ENCODE measurements at regions not wholly inside any gene's neighbourhood (a gene's known extent, or its start where the extent isn't known, plus 50 kb on each side); places are given as distances from the start of the nearest gene placed in this dataset.

GRCh38 chr2:17058772-17059402 is 393.3 kb upstream of the CYRIA start:
- Histone ChIP-seq H3K4me2 (no peak overlapping the region), H3K9me2 (no peaks in the 10 kb centered on the region; the same call in 1 of the 2 replicates), H3K27me3 (ENCODE audit: insufficient read depth) (no peaks in the 10 kb centered on the region), H4K20me1 (ENCODE audit: insufficient read depth) (no peaks in the 10 kb centered on the region), H3K36me3 (replicated peaks in 1 of 2; ENCODE audit: control insufficient read depth in 1 of 2, insufficient read depth in 2 of 2, low read length in 1 of 2) (no peaks in the 10 kb centered on the region), H3K27ac (ENCODE audit: low read depth in 2 of 2, low read length in 1 of 2) (no peak overlapping the region), H3K9me3 (no peaks in the 10 kb centered on the region), H2AFZ (ENCODE audit: low read depth) (no peak overlapping the region), H3K4me3 (ENCODE audit: low read depth in 2 of 2, low read length in 1 of 2) (no peak overlapping the region), H3K79me2 (ENCODE audit: insufficient read depth) (no peaks in the 10 kb centered on the region), H3K4me1 (ENCODE audit: control insufficient read depth in 1 of 2, insufficient read depth in 2 of 2, low read depth in 1 of 2, low read length in 1 of 2) (no peaks in the 10 kb centered on the region), H3K9ac (no peak overlapping the region), H3F3A (replicated peaks; ENCODE audit: insufficient read depth) (no peaks in the 10 kb centered on the region)
- no peak for DNase-seq
- CTCF ChIA-PET, result interaction anchor here (0.9 to 1.6 kb wide), 5 partner anchors 12 to 102 kb away, joined by 3 to 6 read pairs (median 3); no protein-coding TSS in a partner anchor
- POLR2A ChIA-PET, result no interaction called here
- TF ChIP-seq, protein P1, sequence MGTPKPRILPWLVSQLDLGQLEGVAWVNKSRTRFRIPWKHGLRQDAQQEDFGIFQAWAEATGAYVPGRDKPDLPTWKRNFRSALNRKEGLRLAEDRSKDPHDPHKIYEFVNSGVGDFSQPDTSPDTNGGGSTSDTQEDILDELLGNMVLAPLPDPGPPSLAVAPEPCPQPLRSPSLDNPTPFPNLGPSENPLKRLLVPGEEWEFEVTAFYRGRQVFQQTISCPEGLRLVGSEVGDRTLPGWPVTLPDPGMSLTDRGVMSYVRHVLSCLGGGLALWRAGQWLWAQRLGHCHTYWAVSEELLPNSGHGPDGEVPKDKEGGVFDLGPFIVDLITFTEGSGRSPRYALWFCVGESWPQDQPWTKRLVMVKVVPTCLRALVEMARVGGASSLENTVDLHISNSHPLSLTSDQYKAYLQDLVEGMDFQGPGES (IDR thresholded peaks at IDR 0.05; ENCODE audit: low read depth, low read length), result no peak
- WGBS (ENCODE audit: low lambda C conversion rate), result 51% methylated on average over 3 of the region's 3 CpGs

DNA sequence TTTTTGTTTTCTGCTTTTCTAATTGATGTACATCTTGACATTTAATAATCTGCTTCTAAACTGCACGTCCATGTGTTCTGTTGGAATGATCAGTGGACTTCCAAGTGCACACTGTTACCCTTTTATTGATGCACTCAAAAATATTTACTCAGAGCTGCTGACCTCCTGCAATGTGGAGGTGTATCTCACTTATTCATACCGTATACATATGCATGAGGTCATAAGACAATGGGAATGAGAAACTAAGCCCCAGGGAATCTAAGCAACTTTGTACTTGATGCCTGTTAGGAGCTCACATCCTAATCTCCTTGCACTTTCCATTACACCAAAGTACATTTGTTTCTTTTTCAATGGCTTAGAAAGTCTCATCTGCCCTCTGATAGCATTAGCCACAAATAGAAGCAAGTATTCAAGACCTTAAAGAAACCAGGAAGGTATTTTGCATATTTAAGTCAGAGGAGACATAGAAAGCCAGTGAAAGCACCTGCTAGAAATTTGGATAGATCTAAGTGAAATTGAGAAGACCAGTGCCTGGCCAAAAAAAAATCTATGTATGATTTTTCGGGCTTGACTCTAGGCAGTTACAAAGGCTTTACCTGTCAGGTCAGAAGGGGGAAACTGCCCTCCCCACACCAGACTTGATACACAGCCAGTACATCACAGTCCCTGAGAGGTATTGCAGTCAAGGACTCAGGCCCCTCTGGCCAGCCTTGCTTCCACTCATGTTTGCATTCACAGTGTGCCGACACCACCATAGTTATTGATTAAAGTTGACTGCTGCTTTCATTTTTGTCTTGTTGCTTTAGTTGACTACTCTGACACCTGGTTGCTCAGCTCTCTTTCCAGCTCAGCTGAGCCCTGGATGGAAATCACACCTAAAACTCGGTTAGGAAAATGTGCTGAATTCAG is 391.7 kb upstream of the CYRIA start:
- Histone ChIP-seq H3F3A (replicated peaks; ENCODE audit: insufficient read depth) (no peaks in the 10 kb centered on the region), H3K36me3 (replicated peaks in 1 of 2; ENCODE audit: control insufficient read depth in 1 of 2, insufficient read depth in 2 of 2, low read length in 1 of 2) (no peaks in the 10 kb centered on the region), H4K20me1 (ENCODE audit: insufficient read depth) (no peaks in the 10 kb centered on the region), H3K9ac (no peak overlapping the region), H3K4me2 (no peak overlapping the region), H2AFZ (ENCODE audit: low read depth) (no peak overlapping the region), H3K27me3 (ENCODE audit: insufficient read depth) (no peaks in the 10 kb centered on the region), H3K4me3 (ENCODE audit: low read depth in 2 of 2, low read length in 1 of 2) (no peak overlapping the region), H3K9me2 (no peaks in the 10 kb centered on the region; the same call in 1 of the 2 replicates), H3K27ac (ENCODE audit: low read depth in 2 of 2, low read length in 1 of 2) (no peak overlapping the region), H3K4me1 (ENCODE audit: control insufficient read depth in 1 of 2, insufficient read depth in 2 of 2, low read depth in 1 of 2, low read length in 1 of 2) (no peaks in the 10 kb centered on the region), H3K79me2 (ENCODE audit: insufficient read depth) (no peaks in the 10 kb centered on the region), H3K9me3 (no peaks in the 10 kb centered on the region)
- 27% methylated on average over 5 of the region's 5 CpGs for WGBS (ENCODE audit: low lambda C conversion rate)
- ChIA-PET CTCF (interaction anchor here (0.6 to 1.8 kb wide), 4 partner anchors 23 to 614 kb away, joined by 3 to 5 read pairs (median 3); no protein-coding TSS in a partner anchor), POLR2A (no interaction called here)
- DNase-seq, result no peak
- TF ChIP-seq RFX5 (IDR thresholded peaks at IDR 0.05; ENCODE audit: low read length), result no peak
- TF ChIP-seq TCF12 (IDR thresholded peaks at IDR 0.05), result no peak
- TF ChIP-seq, protein P2, sequence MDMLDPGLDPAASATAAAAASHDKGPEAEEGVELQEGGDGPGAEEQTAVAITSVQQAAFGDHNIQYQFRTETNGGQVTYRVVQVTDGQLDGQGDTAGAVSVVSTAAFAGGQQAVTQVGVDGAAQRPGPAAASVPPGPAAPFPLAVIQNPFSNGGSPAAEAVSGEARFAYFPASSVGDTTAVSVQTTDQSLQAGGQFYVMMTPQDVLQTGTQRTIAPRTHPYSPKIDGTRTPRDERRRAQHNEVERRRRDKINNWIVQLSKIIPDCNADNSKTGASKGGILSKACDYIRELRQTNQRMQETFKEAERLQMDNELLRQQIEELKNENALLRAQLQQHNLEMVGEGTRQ (IDR thresholded peaks at IDR 0.05; ENCODE audit: borderline replicate concordance, low read depth, low read length), result no peak
- TF ChIP-seq NRF1 (IDR thresholded peaks at IDR 0.05; ENCODE audit: low read depth, low read length), result no peak
- no peak for TF ChIP-seq YY1 (IDR thresholded peaks at IDR 0.05; ENCODE audit: low read depth)
- no peak for TF ChIP-seq MEF2A (IDR thresholded peaks at IDR 0.05; ENCODE audit: borderline replicate concordance, low read depth)
- TF ChIP-seq JUND (IDR thresholded peaks at IDR 0.05), result no peak
- no peak for TF ChIP-seq NFIC (IDR thresholded peaks at IDR 0.05; ENCODE audit: borderline replicate concordance)
- TF ChIP-seq FOXM1 (IDR thresholded peaks at IDR 0.05; ENCODE audit: low read depth), result no peak
- no peak for TF ChIP-seq ELF1 (IDR thresholded peaks at IDR 0.05)
- TF ChIP-seq USF1 (IDR thresholded peaks at IDR 0.05; ENCODE audit: borderline replicate concordance, low read depth), result no peak
- TF ChIP-seq PBX3 (IDR thresholded peaks at IDR 0.05), result no peak
